H1 (cell line): ENCODE measurements at regions not wholly inside any gene's neighbourhood (a gene's known extent, or its start where the extent isn't known, plus 50 kb on each side); places are given as distances from the start of the nearest gene placed in this dataset.

Experiments
- CTCF ChIA-PET: fragments of 300-600 bp; sonication (Branson Sonifier 250); formaldehyde crosslinking; loops from one replicate; lab custom pipeline; 2021; ENCODE audit not compliant: partially characterized antibody; lab: Charles Lee
- POLR2A ChIA-PET: fragments of 300-600 bp; sonication (Branson Sonifier 250); formaldehyde crosslinking; loops from one replicate; lab custom pipeline; 2021; ENCODE audit warnings: inconsistent platforms; ENCODE audit not compliant: partially characterized antibody; lab: Charles Lee
- DNase-seq, 2 experiments: peaks; one replicate each; pipeline versions ENCODE4 v3.0.0 to v3.0.0-alpha.2; 2010 to 2022; ENCODE audit warnings: low spot score in 2 of 2, low read depth in 1 of 2, mixed read lengths in 1 of 2
- FAIRE-seq: peaks from 2 replicates; lab custom pipeline; 2011; peaks lifted over from hg19 to GRCh38; lab: Jason Lieb, UNC
- H2AFZ ChIP-seq: 2 replicates; pipeline ENCODE4 v1.8.1; 2012; ENCODE audit warnings: low read length, inconsistent platforms
- H2AK5ac ChIP-seq: 2 replicates; pipeline ENCODE4 v1.6.1; 2013; ENCODE audit warnings: low read depth, low read length
- H2BK120ac ChIP-seq: replicated peaks from 2 replicates; pipeline ENCODE3; 2013; ENCODE audit warnings: low read depth, low read length, inconsistent platforms
- H2BK12ac ChIP-seq: 2 replicates; pipeline ENCODE4 v1.6.1; 2013; ENCODE audit warnings: low read depth, low read length
- H2BK15ac ChIP-seq: 2 replicates; pipeline ENCODE4 v1.6.1; 2013; ENCODE audit warnings: low read length
- H2BK20ac ChIP-seq: 2 replicates; pipeline ENCODE4 v1.6.1; 2013; ENCODE audit warnings: low read length
- H2BK5ac ChIP-seq: 2 replicates; pipeline ENCODE4 v1.6.1; 2013; ENCODE audit warnings: low read depth, low read length
- H3K14ac ChIP-seq: 2 replicates; pipeline ENCODE4 v1.6.1; 2013; ENCODE audit warnings: inconsistent platforms; ENCODE audit not compliant: insufficient read length
- H3K18ac ChIP-seq: 2 replicates; pipeline ENCODE4 v1.6.1; 2013; ENCODE audit warnings: low read length; ENCODE audit errors: extremely low read depth
- H3K23ac ChIP-seq: 2 replicates; pipeline ENCODE4 v1.6.1; 2013; ENCODE audit warnings: inconsistent platforms; ENCODE audit not compliant: insufficient read length
- H3K23me2 ChIP-seq: 2 replicates; pipeline ENCODE4 v1.6.1; 2013; ENCODE audit warnings: low read depth, low read length
- H3K27ac ChIP-seq: 2 replicates; pipeline ENCODE4 v1.6.1; 2011; ENCODE audit warnings: low read depth, low read length, inconsistent platforms
- H3K27me3 ChIP-seq, 4 experiments: replicated peaks in 1 of 4; 1 replicate in 1 of 4; 2 replicates in 3 of 4; pipeline versions ENCODE4 v1.6.1 to v1.8.1; 2011 to 2013; ENCODE audit warnings: low read length in 3 of 4, mild to moderate bottlenecking in 3 of 4, inconsistent platforms in 2 of 4, mixed read lengths in 2 of 4, moderate library complexity in 1 of 4; ENCODE audit not compliant: control insufficient read depth in 3 of 4, insufficient read depth in 3 of 4; ENCODE audit errors: extremely low read depth in 1 of 4
- H3K36me3 ChIP-seq, 4 experiments: 2 replicates each; pipeline versions ENCODE4 v1.6.1 to v1.8.1; 2011 to 2013; ENCODE audit warnings: mild to moderate bottlenecking in 4 of 4, low read length in 3 of 4, moderate library complexity in 2 of 4, control low read depth in 1 of 4, inconsistent platforms in 1 of 4; ENCODE audit not compliant: insufficient read depth in 4 of 4, control insufficient read depth in 2 of 4
- H3K4ac ChIP-seq: replicated peaks from 2 replicates; pipeline ENCODE3; 2013; ENCODE audit warnings: low read length, low read depth, mixed read lengths, inconsistent platforms; ENCODE audit not compliant: insufficient read length
- H3K4me1 ChIP-seq, 4 experiments: replicated peaks in 1 of 4; 1 replicate in 1 of 4; 2 replicates in 3 of 4; pipeline versions ENCODE4 v1.6.1 to v1.8.1; 2011 to 2013; ENCODE audit warnings: low read length in 3 of 4, inconsistent platforms in 2 of 4, mixed read lengths in 1 of 4; ENCODE audit not compliant: insufficient read depth in 4 of 4, control insufficient read depth in 3 of 4
- H3K4me2 ChIP-seq, 2 experiments: 2 replicates each; pipeline versions ENCODE4 v1.6.1 to v1.8.1; 2011 to 2013; ENCODE audit warnings: low read depth in 2 of 2, low read length in 2 of 2, control low read depth in 1 of 2, inconsistent platforms in 1 of 2, mild to moderate bottlenecking in 1 of 2; ENCODE audit not compliant: insufficient read depth in 1 of 2
- H3K4me3 ChIP-seq, 4 experiments: fragments of 200-600, 300-600 bp in 1 of 4; sonication (generic), shearing (Covaris generic), sonication (Bioruptor Twin) in 1 of 4; 2 replicates each; pipeline versions ENCODE4 v1.5.1 to v1.8.1; 2011 to 2016; ENCODE audit warnings: low read length in 4 of 4, low read depth in 3 of 4, control low read depth in 2 of 4, inconsistent platforms in 2 of 4, mild to moderate bottlenecking in 2 of 4, mixed read lengths in 1 of 4, moderate library complexity in 1 of 4; ENCODE audit not compliant: insufficient read depth in 2 of 4; ENCODE audit errors: extremely low read depth in 1 of 4
- H3K56ac ChIP-seq: replicated peaks from 2 replicates; pipeline ENCODE3; 2013; ENCODE audit warnings: low read depth, mild to moderate bottlenecking, mixed read lengths, low read length, inconsistent platforms; ENCODE audit not compliant: insufficient read length
- H3K79me1 ChIP-seq: 2 replicates; pipeline ENCODE4 v1.6.1; 2013; ENCODE audit warnings: low read depth, low read length, control low read depth
- H3K79me2 ChIP-seq, 2 experiments: 2 replicates each; pipeline versions ENCODE4 v1.6.1 to v1.8.1; 2012 to 2013; ENCODE audit warnings: low read length in 2 of 2, mild to moderate bottlenecking in 2 of 2, inconsistent platforms in 1 of 2; ENCODE audit not compliant: insufficient read depth in 2 of 2, control insufficient read depth in 1 of 2
- H3K9ac ChIP-seq, 4 experiments: replicated peaks in 1 of 4; 1 replicate in 1 of 4; 2 replicates in 3 of 4; pipeline versions ENCODE4 v1.6.1 to v1.8.1; 2011 to 2013; ENCODE audit warnings: low read depth in 3 of 4, low read length in 3 of 4, control low read depth in 2 of 4, mild to moderate bottlenecking in 2 of 4, moderate library complexity in 2 of 4, inconsistent platforms in 1 of 4; ENCODE audit errors: extremely low read depth in 1 of 4
- H3K9me3 ChIP-seq, 2 experiments: 2 replicates each; pipeline versions ENCODE4 v1.6.1 to v1.8.1; 2012 to 2013; ENCODE audit warnings: mild to moderate bottlenecking in 2 of 2, moderate library complexity in 2 of 2, control low read depth in 1 of 2, inconsistent platforms in 1 of 2, low read depth in 1 of 2, low read length in 1 of 2, mixed read lengths in 1 of 2; ENCODE audit not compliant: insufficient read depth in 2 of 2
- H4K20me1 ChIP-seq, 2 experiments: replicated peaks in 1 of 2; 2 replicates each; pipeline versions ENCODE3 to v1.8.1; 2011 to 2013; ENCODE audit warnings: inconsistent platforms in 2 of 2, low read length in 2 of 2, mild to moderate bottlenecking in 1 of 2; ENCODE audit not compliant: insufficient read depth in 2 of 2, control insufficient read depth in 1 of 2
- H4K5ac ChIP-seq: 2 replicates; pipeline ENCODE4 v1.6.1; 2013; ENCODE audit warnings: low read length, low read depth, mixed read lengths, inconsistent platforms; ENCODE audit not compliant: insufficient read length
- H4K8ac ChIP-seq: 2 replicates; pipeline ENCODE4 v1.8.0; 2013; ENCODE audit warnings: mild to moderate bottlenecking, moderate library complexity, low read length, inconsistent platforms; ENCODE audit not compliant: insufficient read depth; ENCODE audit errors: extremely low read depth
- H4K91ac ChIP-seq: replicated peaks from 2 replicates; pipeline ENCODE3; 2013; ENCODE audit warnings: low read length, mixed read lengths, inconsistent platforms; ENCODE audit not compliant: insufficient read length
- KDM1A ChIP-seq: fragments of 200-600, 300-600 bp; sonication (generic); IDR thresholded peaks from 2 replicates; pipeline ENCODE4 v1.7.1; 2016; ENCODE audit warnings: mild to moderate bottlenecking, low read length, borderline replicate concordance
- MAFK ChIP-seq: IDR thresholded peaks from 2 replicates; pipeline ENCODE4 v1.6.1; 2012; ENCODE audit warnings: low read depth, mild to moderate bottlenecking, improper control_type of control experiment, low read length
- NRF1 ChIP-seq: IDR thresholded peaks from 2 replicates; pipeline ENCODE4 v1.6.1; 2011; ENCODE audit warnings: mild to moderate bottlenecking, low read depth, low read length, improper control_type of control experiment
- PHF8 ChIP-seq: fragments of 200-600 bp; sonication (generic); conservative IDR thresholded peaks from 2 replicates; pipeline ENCODE4 v1.7.1; 2012; ENCODE audit warnings: low read depth, mild to moderate bottlenecking, inconsistent platforms, low read length, moderate library complexity
- SAP30 ChIP-seq: fragments of 300-600 bp; sonication (generic); IDR thresholded peaks from 2 replicates; pipeline ENCODE4 v1.7.1; 2012; ENCODE audit warnings: low read length, moderate library complexity, mild to moderate bottlenecking, inconsistent platforms; ENCODE audit not compliant: insufficient read depth, insufficient replicate concordance
- TAF1 ChIP-seq: IDR thresholded peaks from 2 replicates; pipeline ENCODE4 v1.6.1; 2011; ENCODE audit warnings: mild to moderate bottlenecking, low read depth, low read length
- YY1 ChIP-seq: IDR thresholded peaks from 2 replicates; pipeline ENCODE4 v1.6.1; 2011; ENCODE audit warnings: low read depth, mild to moderate bottlenecking, low read length
- WGBS, 2 experiments: shearing (Covaris generic) in 1 of 2; methylation state at CpG; one replicate each; pipeline versions ENCODE4 v1.1.6 to v1.1.7; 2013 to 2015; ENCODE audit warnings: low lambda C conversion rate in 2 of 2, mixed read lengths in 2 of 2, inconsistent platforms in 1 of 2, low coverage in 1 of 2, missing lambda C conversion rate in 1 of 2; ENCODE audit not compliant: insufficient replicate concordance in 2 of 2, insufficient coverage in 1 of 2, insufficient read length in 1 of 2; ENCODE audit errors: extremely low coverage in 1 of 2, missing lambda C conversion rate in 1 of 2; 5-methylcytosine and 5-hydroxymethylcytosine counted together

- no peak overlapping the region for H3K4ac ChIP-seq
- H3K36me3 ChIP-seq = peaks cover 0 to 6% (median 1%) of the 10 kb centered on the region in 4 experiments; a peak in 1 of 8 replicates
- no peak overlapping the region for H2BK15ac ChIP-seq
- ChIA-PET POLR2A (no interaction called here), CTCF (no interaction called here)
- no peak overlapping the region for H2AK5ac ChIP-seq
- H3K79me1 ChIP-seq = no peaks in the 10 kb centered on the region
- no peak for TF ChIP-seq NRF1
- TF ChIP-seq TAF1 = no peak
- no peak for TF ChIP-seq PHF8
- peak; percentile 15; the same call in 1 of the 2 replicates for TF ChIP-seq MAFK
- no peak for TF ChIP-seq KDM1A
- TF ChIP-seq SAP30 = no peak
- no peak for TF ChIP-seq YY1
- H3K27me3 ChIP-seq = no peaks in the 10 kb centered on the region
- no peak overlapping the region for H2BK12ac ChIP-seq
- H2BK120ac ChIP-seq = no peak overlapping the region
- no peak overlapping the region for H2AFZ ChIP-seq
- no peak overlapping the region for H3K23ac ChIP-seq
- H2BK5ac ChIP-seq = no peak overlapping the region
- H4K5ac ChIP-seq = no peak overlapping the region
- no peak overlapping the region for H4K91ac ChIP-seq
- FAIRE-seq (no peak), DNase-seq (no peak)
- no peak overlapping the region for H4K8ac ChIP-seq
- H3K23me2 ChIP-seq = no peaks in the 10 kb centered on the region
- no peaks in the 10 kb centered on the region for H3K79me2 ChIP-seq
- no peak overlapping the region for H3K18ac ChIP-seq
- no peak overlapping the region for H3K4me2 ChIP-seq
- peaks cover 13 to 24% of the 10 kb centered on the region in 2 experiments for H3K9me3 ChIP-seq
- no peak overlapping the region for H3K4me3 ChIP-seq
- no peak overlapping the region for H3K14ac ChIP-seq
- no peak overlapping the region for H3K9ac ChIP-seq
- no peak overlapping the region for H3K27ac ChIP-seq
- H3K4me1 ChIP-seq = peaks cover 0 to 3% (median 1%) of the 10 kb centered on the region in 4 experiments; a peak in 2 of 7 replicates
- H3K56ac ChIP-seq = no peak overlapping the region
- WGBS, 2 experiments = 93% methylated on average over 3 of the region's 3 CpGs; no CpG with 5 or more reads in 1 of the 2 experiments
- H4K20me1 ChIP-seq = no peaks in the 10 kb centered on the region
- no peak overlapping the region for H2BK20ac ChIP-seq
These were observed 231.4 kb upstream of the ZEB2 start for GRCh38 chr2:144751142-144751905.
